Esophagus squamous epithelium (tissue), 5 donors: ENCODE measurements at regions not wholly inside any gene's neighbourhood (a gene's known extent, or its start where the extent isn't known, plus 50 kb on each side); places are given as distances from the start of the nearest gene placed in this dataset.

ENCODE experiments used
- DNase-seq: peaks from one replicate; lab custom pipeline; 2025; lab: John Stamatoyannopoulos, UW
- H3K27ac ChIP-seq, 4 donors: fragments of 200-600 bp; sonication (generic); one replicate each; pipeline ENCODE4 v1.5.1; 2016 to 2019; ENCODE audit warnings: mild to moderate bottlenecking in 1 of 4
- H3K27me3 ChIP-seq, 4 donors: fragments of 200-600 bp; sonication (generic); 1 replicate in 3 of 4; 2 replicates in 1 of 4; pipeline versions ENCODE4 v1.5.1 to v1.6.0; 2017 to 2021; ENCODE audit warnings: antibody characterized with exemption in 1 of 4
- H3K36me3 ChIP-seq, 3 donors: fragments of 200-600 bp; sonication (generic); one replicate each; pipeline ENCODE4 v1.5.1; 2016 to 2019
- H3K4me1 ChIP-seq, 3 donors: fragments of 200-600 bp; sonication (generic); one replicate each; pipeline ENCODE4 v1.5.1; 2017 to 2019
- H3K4me3 ChIP-seq, 4 donors: fragments of 200-600 bp; sonication (generic); 1 replicate in 3 of 4; 2 replicates in 1 of 4; pipeline ENCODE4 v1.5.1; 2016 to 2019; ENCODE audit warnings: mild to moderate bottlenecking in 2 of 4, moderate library complexity in 1 of 4
- H3K9me3 ChIP-seq, 3 donors: fragments of 200-600 bp; sonication (generic); one replicate each; pipeline ENCODE4 v1.5.1; 2016 to 2019
- CTCF ChIP-seq, 6 experiments: fragments of 450-650 bp in 4 of 6; fragments of 200-600 bp in 2 of 6; sonication (generic) in 2 of 6; IDR thresholded peaks; one replicate each; pipeline ENCODE4 v1.5.1; 2016 to 2019; ENCODE audit warnings: antibody characterized with exemption in 6 of 6, mild to moderate bottlenecking in 4 of 6, moderate library complexity in 4 of 6
- POLR2A ChIP-seq, 4 donors: fragments of 450-650 bp; IDR thresholded peaks; one replicate each; pipeline ENCODE4 v1.6.1; 2017; ENCODE audit warnings: antibody characterized with exemption in 4 of 4, mild to moderate bottlenecking in 4 of 4, moderate library complexity in 3 of 4
- WGBS, 2 donors: methylation state at CpG; one replicate each; pipeline ENCODE4 v1.1.5; 2018; 5-methylcytosine and 5-hydroxymethylcytosine counted together
- intact Hi-C: fragments of 100-400 bp; cut with DNase I; formaldehyde crosslinking; loops from one replicate; pipeline ENCODE4 v1.15.0; 2022
- donor health status: DM: yes; HTN: yes; CAD: no.

GRCh38 chr4:180909279-180909678 is 1333.9 kb upstream of the TENM3 start:
- Histone ChIP-seq H3K36me3 (no peaks in the 10 kb centered on the region), H3K27ac (no peak overlapping the region), H3K4me1 (no peaks in the 10 kb centered on the region), H3K4me3 (no peak overlapping the region), H3K9me3 (no peaks in the 10 kb centered on the region), H3K27me3 (peaks cover 0 to 15% (median 0%) of the 10 kb centered on the region in 4 donors)
- intact Hi-C loops, result no loop called here
- TF ChIP-seq POLR2A (IDR thresholded peaks at IDR 0.05) (no peak), CTCF (IDR thresholded peaks at IDR 0.05) (peak in 2 of 6 experiments; percentile 8 to 49)
- DNase-seq, result no peak
- WGBS, 2 donors, result 71 to 86% methylated on average over 1 of the region's 1 CpG

- 28 to 47% methylated on average over 1 of the region's 1 CpG for WGBS, 2 donors
- Histone ChIP-seq H3K4me3 (no peak overlapping the region), H3K36me3 (no peaks in the 10 kb centered on the region), H3K27me3 (peaks cover 0 to 33% (median 0%) of the 10 kb centered on the region in 4 donors), H3K27ac (no peak overlapping the region), H3K4me1 (no peaks in the 10 kb centered on the region), H3K9me3 (no peaks in the 10 kb centered on the region)
- intact Hi-C loops, result no loop called here
- DNase-seq, result no peak
- TF ChIP-seq CTCF (IDR thresholded peaks at IDR 0.05) (no peak), POLR2A (IDR thresholded peaks at IDR 0.05) (no peak)
Observed at GRCh38 chr4:180913750-180914149, 1329.5 kb upstream of the TENM3 start.

- no peaks in the 10 kb centered on the region for H3K36me3 ChIP-seq
- no peaks in the 10 kb centered on the region for H3K9me3 ChIP-seq
- no peak overlapping the region for H3K4me3 ChIP-seq
- intact Hi-C loops, result no loop called here
- H3K4me1 ChIP-seq, result no peaks in the 10 kb centered on the region
- no peaks in the 10 kb centered on the region for H3K27me3 ChIP-seq
- no peak for TF ChIP-seq CTCF (IDR thresholded peaks at IDR 0.05)
- TF ChIP-seq POLR2A (IDR thresholded peaks at IDR 0.05), result no peak
- no peak for DNase-seq
- H3K27ac ChIP-seq, result no peak overlapping the region
Observed at GRCh38 chr4:180923486-180923885, 1319.7 kb upstream of the TENM3 start.

GRCh38 chr4:180925805-180926204 is 1317.4 kb upstream of the TENM3 start:
- Histone ChIP-seq H3K4me1 (no peaks in the 10 kb centered on the region), H3K36me3 (no peaks in the 10 kb centered on the region), H3K4me3 (no peak overlapping the region), H3K27ac (no peak overlapping the region), H3K27me3 (no peaks in the 10 kb centered on the region), H3K9me3 (no peaks in the 10 kb centered on the region)
- no peak for DNase-seq
- intact Hi-C loops, result no loop called here
- WGBS, 2 donors, result 55 to 75% methylated on average over 3 of the region's 3 CpGs
- no peak for TF ChIP-seq POLR2A (IDR thresholded peaks at IDR 0.05)
- TF ChIP-seq CTCF (IDR thresholded peaks at IDR 0.05), result no peak

- TF ChIP-seq CTCF (IDR thresholded peaks at IDR 0.05), result no peak
- TF ChIP-seq POLR2A (IDR thresholded peaks at IDR 0.05), result no peak
- 55 to 67% methylated on average over 1 of the region's 1 CpG for WGBS, 2 donors
- intact Hi-C loops, result no loop called here
- no peaks in the 10 kb centered on the region for H3K36me3 ChIP-seq
- no peaks in the 10 kb centered on the region for H3K9me3 ChIP-seq
- no peak for DNase-seq
- H3K4me1 ChIP-seq, result no peaks in the 10 kb centered on the region
- no peak overlapping the region for H3K4me3 ChIP-seq
- no peaks in the 10 kb centered on the region for H3K27me3 ChIP-seq
- no peak overlapping the region for H3K27ac ChIP-seq
Observed at GRCh38 chr4:180926277-180926676, 1316.9 kb upstream of the TENM3 start.
